HG03521 (cell line): ENCODE measurements at regions not wholly inside any gene's neighbourhood (a gene's known extent, or its start where the extent isn't known, plus 50 kb on each side); places are given as distances from the start of the nearest gene placed in this dataset.
"Not testable (repeated sequence)": the region's sequence is repeated elsewhere in the genome, so short reads cannot be mapped to it uniquely, and the experiment has no call there.

Source experiments
- ATAC-seq: cut with Tn5 transposase; IDR thresholded peaks from one replicate; pipeline ENCODE4 v1.9.1; 2021; ENCODE audit warnings: mild to moderate bottlenecking, moderate library complexity; ENCODE audit not compliant: unreplicated experiment

- no peak for ATAC-seq
Measured at GRCh38 chr2:120528051-120528692, 182.2 kb downstream of the INHBB start.

DNA sequence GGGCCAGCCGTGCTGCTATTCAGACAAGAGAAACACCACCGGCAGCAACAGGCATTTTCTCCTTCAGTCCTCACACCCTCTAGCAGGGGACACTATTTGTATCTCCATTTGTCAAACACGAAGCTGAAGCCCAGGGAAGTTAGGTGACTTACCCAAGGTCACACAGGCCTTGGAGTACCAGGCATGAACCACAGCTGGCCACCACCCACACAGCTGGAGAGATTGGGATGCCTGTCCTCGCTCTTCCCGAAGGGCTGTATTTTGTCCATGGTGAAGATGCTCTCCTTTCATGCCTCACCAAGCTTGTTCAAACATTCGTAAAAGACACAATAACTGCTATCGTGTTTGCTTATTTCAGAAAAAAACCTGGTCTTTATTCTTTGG is 182.7 kb downstream of the INHBB start:
- no peak for ATAC-seq

GRCh38 chr2:120530781-120531180 is 184.8 kb downstream of the INHBB start:
- no peak for ATAC-seq

- ATAC-seq: no peak
Measured at GRCh38 chr2:120531365-120531764, 185.4 kb downstream of the INHBB start.

DNA sequence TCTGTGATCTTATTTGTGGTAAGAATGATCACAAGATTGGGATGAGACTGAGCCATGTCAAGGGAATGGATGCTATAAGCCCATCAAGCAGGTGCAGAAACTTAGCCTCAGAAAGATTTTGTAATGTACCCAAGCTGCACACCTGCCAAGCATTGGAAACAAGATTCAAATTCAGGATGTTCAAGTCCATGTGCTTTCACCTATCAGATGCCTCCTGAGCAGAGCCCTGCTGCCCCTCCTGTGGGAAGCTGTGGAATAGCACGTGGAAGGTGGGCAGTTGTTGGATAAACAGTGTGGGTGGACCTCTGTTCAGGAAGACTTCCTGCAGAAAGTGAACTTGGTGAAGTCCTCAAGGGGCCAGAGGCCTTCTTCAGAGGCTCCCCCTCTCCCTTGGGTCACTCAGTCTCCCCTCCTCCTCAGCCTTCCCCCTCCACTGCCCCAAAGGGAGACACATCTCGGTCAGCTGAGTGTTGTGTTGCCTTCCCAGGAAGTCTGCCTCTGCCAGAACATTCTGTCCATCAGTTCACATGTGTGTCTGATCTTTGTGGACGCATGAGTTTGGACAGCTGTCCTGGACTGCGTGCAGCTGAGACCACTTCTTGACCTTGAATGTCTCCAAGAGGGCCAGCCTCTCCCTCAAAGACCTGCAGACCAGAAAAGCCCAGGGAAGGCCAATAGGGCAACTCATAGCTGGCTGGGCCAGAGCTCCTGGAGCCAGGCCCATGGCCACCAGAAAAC is 186.1 kb downstream of the INHBB start:
- ATAC-seq: no peak

- ATAC-seq: no peak
Measured at GRCh38 chr2:120533625-120534024, 187.7 kb downstream of the INHBB start.

- no peak for ATAC-seq
Measured at GRCh38 chr2:120534457-120534856, 188.5 kb downstream of the INHBB start.

DNA sequence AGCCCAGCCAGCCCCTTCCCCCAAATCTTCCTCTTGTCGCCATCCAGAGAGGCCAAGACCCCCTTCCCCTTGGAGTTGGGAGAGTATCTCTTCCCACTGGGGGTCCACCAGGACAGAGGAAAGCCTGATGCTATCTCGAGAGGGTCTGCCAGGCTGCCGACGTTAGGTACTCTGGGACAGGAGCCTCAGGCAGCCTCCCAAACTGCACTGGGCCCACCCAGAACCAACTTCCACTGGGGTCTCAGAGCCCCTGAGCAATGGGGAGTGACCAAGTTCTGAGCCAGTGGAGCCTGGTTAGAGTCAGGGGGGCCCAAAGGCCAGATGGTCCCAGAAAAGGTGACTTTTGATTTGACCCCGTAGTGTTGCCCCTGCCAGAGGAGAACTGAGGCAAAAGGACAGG is 189.1 kb downstream of the INHBB start:
- no peak for ATAC-seq

DNA sequence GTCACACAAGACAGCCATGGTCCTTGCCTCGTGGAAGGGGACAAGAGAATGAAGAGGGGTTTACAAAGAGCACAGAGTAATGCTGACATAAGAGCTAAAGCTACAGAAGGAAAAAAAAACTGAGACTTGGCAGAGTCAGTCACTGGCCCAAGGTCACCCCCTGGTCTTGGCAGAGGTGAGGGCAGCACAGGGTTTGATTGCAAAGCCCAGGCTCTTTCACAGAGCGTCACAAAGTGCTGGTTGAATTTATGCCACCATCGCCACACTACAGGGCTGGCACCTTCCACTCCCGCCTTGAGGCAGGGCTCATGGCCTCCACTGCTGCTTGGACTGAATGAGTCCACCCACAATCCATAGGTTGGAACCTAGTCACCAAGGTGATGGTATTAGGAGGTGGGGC is 190.2 kb downstream of the INHBB start:
- no peak for ATAC-seq

DNA sequence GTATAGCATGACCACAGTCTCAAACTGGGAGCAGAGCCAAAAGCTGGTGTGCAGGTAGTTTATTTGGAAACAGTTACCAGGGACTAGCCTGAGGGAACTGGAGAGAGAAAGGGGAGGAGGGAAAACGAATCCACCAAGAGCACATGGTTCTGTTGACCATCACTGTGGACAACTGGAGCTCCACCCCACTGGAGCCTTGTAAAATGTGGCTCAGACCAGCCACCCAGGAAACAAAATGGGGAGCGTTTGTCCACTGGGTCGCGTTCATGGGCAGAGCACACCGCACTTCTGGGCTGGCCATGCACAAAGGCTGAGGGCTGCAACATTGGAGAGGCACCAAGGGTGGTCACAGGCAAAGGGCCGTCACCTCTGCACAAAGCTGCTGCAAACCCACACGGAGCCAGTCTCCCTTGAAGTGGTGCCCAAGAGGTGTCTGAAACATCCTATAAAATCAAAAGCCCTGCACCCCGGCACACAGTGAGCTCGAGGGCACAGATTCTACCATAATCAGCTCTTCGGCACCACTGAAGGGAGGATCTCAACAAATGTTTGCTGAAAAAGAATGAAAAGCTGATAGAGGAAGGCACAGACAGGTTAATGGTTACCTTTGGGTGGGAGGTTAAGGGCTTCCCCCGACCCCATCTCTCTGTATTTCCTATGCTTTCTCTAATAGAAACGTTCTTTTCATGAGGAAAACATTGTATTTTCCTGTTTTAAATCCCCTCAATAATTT is 192.9 kb downstream of the INHBB start:
- no peak for ATAC-seq

GRCh38 chr2:120539424-120539936 is 193.5 kb downstream of the INHBB start:
- no peak for ATAC-seq

DNA sequence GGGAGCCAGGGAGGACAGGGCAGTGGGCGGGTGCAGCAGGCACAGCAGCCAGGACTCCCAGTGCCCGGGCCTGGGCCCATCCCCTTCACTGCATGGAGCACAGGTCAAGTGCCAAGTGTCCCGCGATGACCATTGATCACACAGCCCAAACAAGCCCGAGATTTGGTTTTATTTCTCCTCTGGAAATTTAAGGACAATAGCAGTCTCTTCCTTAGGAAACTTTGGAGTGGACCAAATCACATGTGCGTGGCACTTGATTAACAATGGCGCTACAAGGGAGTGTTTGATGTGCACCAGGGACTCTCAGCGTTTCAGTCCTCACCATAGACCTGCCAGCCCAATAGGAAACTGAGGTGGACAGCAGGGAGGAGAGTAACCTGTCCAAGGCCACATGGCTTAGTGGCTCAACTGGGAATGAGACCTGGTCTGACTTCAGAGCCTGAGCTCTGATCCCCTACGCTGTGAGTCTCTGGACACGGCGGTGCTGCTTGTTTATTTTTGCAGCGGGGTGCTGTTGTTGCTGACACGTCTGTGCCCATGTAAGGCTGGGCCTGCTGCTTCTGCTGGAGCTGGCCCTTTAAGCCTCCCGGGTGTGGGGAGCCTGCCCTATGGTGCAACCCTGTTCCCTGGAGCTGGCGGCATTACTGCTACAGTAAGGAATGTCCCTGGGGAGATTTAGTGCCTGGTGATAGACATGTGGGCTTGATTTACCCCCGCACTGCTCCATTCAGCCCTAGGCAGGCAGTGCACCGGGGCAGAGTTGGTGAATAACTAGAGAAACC is 194.2 kb downstream of the INHBB start:
- no peak for ATAC-seq

GRCh38 chr2:120540719-120541552 is 194.7 kb upstream of the GLI2 start:
- no peak for ATAC-seq

DNA sequence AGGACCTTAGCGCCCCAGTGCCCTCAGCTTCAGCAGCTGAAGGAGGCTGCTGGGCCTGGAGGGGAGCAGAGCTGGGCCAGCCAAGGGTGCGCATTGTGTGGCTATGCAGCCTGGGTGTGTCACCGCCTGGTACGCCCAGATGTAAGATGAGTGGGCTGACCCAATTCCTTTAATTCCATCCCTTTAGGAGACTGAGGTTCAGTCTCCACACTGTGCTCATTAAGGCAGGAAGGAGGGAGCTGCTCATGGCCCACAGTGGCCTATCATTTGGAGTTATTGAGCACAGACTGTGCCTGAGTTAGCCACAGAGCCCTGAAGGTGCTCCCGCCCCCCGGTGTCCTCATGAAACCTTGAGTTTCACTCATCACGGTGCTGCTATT is 194.1 kb upstream of the GLI2 start:
- ATAC-seq: no peak

DNA sequence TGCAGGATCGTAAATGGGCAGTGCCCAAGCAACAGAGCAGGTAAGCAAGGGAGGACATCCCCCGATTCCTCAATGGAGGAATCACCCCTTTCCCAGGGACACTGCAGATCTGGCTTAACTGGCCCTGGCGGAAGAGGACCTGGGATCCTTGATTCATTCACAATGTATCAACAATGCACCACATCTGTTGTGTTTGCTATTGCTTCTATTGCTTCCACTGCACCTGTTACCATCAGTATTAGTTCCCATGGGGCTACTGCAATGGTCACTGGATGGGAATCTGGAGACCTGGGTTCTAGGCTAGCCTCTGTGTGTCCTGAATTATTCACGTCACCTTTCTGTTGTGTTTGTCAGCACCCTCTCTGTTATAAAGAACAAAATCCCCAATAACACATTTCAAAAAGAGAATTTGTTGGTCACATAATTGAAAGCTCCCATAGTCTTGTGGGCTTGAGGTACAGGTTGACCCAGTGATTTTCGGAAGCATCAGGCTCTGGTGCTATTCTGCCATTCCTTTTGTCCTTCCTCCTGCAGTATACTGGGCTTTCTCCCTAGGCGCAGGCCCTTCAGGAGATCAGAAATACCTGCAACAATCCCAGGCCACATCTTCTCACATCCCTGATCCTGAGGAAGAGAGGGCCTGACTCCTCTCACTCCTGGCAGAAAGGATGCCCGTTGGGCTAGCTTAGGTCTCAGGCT is 193.5 kb upstream of the GLI2 start:
- ATAC-seq: no peak

- no peak for ATAC-seq
Measured at GRCh38 chr2:120542911-120543527, 192.6 kb upstream of the GLI2 start.

GRCh38 chr2:120543899-120544298 is 191.8 kb upstream of the GLI2 start:
- no peak for ATAC-seq

DNA sequence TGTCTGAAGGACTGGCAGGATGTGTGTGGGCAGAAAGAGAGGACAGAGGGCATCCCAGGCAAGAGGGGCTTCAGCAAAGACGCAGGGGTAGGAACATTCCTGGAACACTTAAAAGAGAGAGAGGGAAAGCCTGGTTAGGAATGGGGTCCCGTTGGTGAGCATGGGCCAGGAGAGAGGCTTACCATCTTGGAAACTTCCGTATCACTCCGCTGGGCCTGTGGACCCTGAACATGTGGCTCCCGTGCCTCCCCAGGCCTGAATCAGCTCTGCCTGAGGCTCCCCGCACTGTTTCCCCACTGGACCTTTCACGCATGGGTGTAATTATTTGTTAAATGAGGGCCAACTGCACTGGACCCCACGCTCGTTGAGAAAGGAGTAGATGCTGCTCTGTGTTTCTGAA is 191.1 kb upstream of the GLI2 start:
- no peak for ATAC-seq

DNA sequence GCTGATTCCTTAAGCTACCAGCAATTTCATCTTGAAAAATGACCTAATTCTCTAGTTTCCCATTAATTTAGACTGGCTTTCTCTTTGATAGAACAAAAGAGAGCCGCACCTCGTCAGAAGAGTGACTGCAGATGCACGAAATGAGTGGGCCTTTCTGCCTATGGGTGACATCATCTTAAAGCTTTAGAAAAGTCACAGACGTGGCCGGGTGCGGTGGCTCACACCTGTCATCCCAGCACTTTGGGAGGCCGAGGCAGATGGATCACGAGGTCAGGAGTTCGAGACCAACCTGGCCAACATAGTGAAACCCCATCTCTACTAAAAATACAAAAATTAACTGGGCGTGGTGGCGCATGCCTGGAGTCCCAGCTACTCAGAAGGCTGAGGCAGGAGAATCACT is 190.7 kb upstream of the GLI2 start:
- ATAC-seq: not testable (repeated sequence)
